ENCODE measurements at regions not wholly inside any gene's neighbourhood (a gene's known extent, or its start where the extent isn't known, plus 50 kb on each side); places are given as distances from the start of the nearest gene placed in this dataset.

GRCh38 chr5:124060011-124060410 lies 548.0 kb downstream of the CSNK1G3 start:
- DNase-seq (ENCODE audit: low read depth) = no peak

DNA sequence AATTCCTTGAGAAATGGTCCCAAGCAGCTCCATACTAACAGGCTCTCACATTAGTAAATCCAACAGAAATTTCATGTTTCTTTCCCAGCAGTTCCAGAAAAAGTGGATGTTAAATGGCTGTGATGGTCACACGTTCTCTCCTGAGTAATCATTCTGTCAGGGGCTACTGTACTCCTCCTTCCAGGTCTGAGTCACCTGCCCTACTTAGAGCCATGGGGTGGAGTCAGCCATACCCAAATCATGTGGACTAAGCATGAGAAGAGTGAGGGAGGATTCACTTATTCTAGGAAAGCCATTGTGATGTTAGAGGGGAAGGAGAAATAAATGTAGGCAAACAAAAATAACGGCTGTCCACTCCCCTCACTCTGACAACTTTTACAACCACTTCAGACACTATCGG lies 547.2 kb downstream of the CSNK1G3 start:
- DNase-seq (ENCODE audit: low read depth) = no peak

DNA sequence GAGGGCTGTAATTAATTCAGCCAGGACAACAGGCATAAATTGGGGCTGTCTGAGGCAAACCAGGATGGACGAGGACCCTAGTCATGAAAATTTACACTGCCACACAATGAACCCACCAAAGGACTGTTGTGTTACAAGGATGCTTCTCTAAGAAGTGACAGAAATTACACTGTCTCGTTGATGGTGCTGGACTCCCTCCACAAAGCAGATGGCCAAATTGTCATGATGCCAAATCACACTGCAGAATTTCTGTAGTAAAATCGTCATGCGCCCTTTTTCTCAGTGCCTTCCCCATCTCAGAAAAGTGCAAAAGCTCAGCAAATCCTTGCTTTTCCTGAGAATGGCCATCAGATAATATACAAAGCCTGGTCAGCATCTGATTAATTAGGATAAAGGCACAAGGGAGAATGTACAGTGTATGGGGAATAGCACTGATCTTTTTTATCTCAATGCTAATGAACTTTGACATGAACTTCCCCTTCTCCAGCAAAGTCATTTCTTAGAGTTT lies 545.8 kb downstream of the CSNK1G3 start:
- no peak for DNase-seq (ENCODE audit: low read depth)

DNA sequence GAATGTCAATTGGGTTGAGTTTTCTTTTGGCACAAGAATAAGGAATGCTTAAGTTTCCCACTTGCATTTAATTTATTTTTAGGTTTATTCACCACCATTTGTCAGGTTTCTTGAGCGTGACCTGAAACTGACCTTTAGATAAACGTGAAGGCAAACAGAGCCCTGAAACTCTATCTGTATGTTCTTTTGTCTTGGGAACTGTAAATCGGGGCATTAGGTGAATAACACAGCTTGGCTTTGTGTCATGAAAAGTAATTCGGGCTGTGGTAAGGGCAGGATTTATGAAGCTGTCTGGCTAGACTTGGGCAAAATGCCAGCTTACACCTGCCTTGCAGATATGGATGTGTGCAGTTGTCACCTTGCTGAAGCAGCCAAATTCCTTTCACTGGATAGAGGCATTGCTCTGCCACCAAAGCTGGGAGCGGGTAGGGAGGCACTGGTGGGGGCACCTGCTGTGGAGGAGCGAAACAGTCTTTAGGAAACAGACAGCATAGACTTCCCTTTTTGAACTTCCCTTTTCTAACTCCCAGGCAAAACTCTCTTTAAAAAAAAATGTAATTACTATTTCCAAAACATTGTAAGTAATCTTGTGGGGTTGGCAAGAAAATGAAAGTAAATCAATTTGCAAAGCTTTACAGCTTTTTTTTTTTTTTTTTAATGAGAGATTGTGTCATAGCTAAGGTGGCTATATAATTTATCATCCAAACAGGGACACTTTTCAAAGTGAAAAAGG lies 545.2 kb downstream of the CSNK1G3 start:
- no peak for DNase-seq (ENCODE audit: low read depth)

DNA sequence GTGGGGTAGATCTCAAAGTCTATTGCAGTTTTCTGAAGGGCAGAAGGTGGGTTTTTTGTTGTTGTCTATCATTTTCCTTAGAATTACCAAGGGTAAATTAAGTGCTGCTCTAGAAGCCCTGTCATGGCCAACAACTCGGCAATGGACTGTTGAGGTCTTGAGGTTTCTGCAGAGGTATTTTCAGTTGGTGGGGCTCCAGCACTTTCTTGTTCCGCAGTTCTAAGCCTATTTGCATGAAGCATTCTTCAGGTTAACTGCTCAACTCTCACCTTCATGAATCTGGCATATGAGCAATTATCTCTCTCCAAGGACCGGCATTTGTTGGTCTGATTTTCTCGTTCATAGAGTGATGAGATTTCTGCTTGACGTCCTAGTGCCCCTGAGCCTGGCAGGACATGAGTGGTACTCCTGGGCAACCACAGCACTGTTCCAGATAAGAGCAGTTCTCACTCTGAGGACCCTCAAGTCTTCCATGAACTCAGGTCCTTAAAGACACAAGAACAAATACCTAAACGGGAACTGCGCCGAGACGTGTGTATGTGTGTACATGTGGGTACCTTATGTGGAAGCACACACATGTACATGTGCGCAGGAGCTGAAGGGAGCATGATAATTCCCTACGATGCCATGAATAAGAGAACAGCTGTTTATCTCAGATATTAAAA lies 544.5 kb downstream of the CSNK1G3 start:
- DNase-seq (ENCODE audit: low read depth) = no peak

DNA sequence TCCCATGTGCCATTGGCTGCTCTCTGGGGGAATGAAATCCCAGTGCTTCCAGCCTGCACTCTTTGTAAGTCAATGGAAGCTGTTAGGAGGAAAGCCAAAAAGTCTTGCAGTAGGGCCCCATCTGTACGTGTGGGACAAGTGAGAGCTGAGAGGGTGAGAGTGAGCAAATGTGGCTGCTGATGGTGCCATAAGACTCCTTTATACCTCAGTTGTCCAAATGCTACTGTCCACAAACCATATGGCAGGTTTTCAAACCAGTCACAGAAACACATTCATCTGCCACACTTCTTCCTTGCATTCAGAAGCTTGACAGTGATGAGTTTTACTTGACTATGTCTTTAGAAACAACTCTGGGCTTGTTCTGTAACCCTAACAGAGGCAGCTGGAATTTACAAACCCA lies 543.8 kb downstream of the CSNK1G3 start:
- DNase-seq (ENCODE audit: low read depth) = no peak

DNA sequence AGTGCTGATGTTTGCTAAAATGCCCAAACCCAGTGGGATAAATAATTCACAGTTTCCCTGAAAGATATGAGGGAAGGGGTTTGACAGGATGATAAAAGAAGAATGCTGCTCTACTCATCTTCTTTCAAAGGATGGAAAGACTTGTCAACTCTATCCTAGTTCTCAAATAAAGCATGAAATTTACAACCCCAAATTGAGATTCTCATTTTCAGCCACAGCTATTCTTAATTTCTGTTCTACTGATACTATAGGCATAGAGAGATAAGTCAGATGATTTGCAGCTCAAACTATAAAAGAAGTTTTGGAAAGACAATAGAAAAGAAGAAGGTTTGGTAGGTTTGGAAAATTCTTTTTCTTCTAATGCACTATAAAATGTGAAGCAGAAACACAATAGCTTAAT lies 542.6 kb downstream of the CSNK1G3 start:
- no peak for DNase-seq (ENCODE audit: low read depth)

DNA sequence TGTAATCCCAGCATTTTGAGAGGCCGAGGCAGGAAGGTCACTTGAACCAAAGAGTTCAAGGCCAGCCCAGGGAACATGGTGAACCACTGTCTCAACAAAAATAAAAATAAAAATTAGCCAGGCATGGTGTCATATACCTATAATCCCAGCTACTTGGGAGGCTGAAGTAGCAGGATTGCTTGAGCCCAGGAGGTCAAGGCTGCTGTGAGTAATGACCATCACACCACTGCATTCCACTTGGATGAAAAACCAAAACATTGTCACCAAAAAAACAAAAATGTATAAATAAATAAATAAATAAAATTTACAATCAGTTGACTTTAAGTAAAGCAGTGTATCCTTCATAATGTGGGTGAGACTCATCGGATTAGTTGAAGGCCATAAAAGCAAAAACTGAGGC lies 541.4 kb downstream of the CSNK1G3 start:
- no peak for DNase-seq (ENCODE audit: low read depth)

GRCh38 chr5:124052201-124052600 lies 540.2 kb downstream of the CSNK1G3 start:
- no peak for DNase-seq (ENCODE audit: low read depth)

DNA sequence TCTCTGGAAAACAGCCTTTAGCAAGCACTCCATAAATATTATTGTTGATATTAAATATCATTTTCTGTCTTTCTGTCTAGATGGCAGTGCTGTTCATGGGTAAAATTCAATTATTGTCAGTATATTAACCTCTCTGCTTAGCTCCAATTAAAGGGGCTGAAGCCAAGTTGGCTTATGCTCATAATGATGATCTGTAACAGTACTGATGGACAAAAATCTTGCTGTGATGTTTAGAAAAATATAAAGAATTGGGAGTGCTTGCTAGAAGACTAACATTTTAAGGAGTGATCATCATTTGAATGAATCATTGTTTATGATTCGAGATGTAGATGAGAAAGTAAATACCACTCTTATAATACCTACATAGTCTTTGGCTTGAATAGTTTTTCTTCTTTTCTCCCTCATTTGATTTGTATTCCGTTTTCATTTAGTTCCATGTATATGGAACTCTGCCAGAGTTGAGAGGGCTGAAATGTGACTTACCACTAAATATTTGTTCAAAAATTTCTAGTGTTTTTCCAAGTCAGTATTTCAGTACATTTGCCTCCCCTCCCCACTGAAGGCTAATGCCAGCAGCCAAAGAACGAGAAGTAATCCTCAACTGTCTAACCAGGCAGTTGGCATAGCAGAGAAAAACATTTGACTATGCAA lies 538.3 kb downstream of the CSNK1G3 start:
- no peak for DNase-seq (ENCODE audit: low read depth)

GRCh38 chr5:124045412-124045811 lies 533.4 kb downstream of the CSNK1G3 start:
- no peak for DNase-seq (ENCODE audit: low read depth)

DNA sequence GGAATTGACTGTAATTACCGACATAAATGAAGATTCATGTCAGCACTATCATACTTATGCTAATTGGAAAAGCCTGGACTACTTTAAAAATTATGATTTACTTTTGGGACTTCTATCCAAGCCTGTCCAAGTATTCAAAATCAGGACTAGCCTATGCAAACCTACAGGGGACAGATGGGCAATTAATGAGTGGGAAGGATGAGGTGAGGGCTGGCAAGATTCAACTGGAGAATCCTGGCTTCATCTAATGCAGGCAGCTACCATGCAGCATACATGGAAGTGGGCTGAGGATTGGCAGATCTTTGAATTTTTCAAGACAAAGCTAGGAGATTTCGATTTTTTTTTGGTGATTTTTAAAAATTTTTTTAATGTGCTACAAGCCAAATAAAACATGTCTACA lies 532.6 kb downstream of the CSNK1G3 start:
- DNase-seq (ENCODE audit: low read depth) = no peak

DNA sequence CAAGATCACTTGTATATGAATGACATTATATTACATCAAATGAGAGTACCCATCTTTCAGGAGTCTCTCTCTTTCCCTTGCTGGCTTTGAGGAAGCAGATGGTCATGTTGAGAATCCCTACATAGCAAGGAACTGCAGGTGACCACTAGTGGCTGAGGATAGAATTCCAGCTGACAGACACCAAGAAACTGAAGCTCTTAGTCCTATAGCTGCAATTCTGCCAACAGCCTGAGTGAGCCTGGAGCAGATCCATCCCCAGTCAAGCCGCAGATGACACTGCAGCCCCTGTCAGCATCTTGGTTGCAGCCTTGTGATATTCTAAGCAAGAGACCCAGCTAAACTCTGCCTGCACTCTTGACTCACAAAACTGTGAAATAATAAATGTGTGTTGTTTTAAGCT lies 531.5 kb downstream of the CSNK1G3 start:
- DNase-seq (ENCODE audit: low read depth) = no peak

DNA sequence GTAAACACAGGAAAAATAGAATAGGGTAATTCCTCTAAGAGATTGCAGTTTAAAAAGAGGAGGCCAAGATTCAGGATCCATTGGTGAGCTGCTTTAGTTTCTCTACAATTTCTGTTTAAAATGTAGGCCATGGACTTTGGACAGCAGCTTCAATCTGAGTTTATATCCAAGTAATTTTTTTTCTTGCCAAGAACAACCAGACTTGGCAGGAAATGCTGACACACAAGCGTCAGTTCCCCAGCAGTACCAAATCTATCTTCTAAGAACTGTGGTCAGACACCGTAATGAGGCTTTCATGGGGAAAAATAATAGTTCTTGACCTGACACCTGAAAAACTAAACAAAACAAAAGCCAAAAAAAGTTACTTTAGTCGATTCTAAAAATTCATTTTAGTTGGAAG lies 528.8 kb downstream of the CSNK1G3 start:
- no peak for DNase-seq (ENCODE audit: low read depth)

DNA sequence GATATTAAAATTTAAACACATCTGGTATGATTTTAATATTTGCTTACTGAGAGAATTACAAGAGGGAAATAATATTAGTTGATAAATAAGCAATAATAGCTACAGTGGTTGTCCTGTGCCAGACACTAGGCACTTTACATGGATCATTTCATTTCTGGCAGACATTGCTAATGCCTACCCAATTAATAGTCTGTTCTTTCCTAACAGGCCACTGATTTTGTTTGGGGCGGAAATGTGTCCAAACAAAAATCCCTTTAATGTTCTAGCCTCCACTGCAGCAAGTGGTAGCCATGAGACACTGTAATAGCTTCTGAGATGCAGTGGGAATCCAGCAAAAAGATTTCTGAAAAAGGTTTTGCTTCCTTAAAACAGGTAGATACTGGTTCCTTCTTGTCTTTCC lies 527.4 kb downstream of the CSNK1G3 start:
- DNase-seq (ENCODE audit: low read depth) = no peak

- no peak for DNase-seq (ENCODE audit: low read depth)
Observed at GRCh38 chr5:124036786-124037185, 524.8 kb downstream of the CSNK1G3 start.

DNA sequence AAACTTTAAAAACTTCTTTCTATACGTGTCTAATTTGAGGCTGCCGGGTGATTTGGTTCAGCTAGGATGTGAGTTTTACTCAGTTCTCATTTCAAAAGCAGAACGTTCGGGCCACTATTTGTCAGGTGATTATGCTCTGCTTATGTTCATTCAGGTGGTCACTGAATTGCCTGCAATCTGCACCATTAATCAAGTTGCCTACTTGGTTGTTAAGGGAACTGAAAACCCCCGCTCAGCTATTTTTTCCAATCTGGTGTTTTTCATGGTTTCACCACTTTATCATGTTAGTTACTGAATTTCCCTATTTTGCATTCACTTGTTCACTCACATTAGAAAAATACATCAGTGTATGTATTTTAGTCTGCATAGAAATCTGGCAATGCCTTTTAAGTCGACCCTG lies 523.0 kb downstream of the CSNK1G3 start:
- DNase-seq (ENCODE audit: low read depth) = no peak

DNA sequence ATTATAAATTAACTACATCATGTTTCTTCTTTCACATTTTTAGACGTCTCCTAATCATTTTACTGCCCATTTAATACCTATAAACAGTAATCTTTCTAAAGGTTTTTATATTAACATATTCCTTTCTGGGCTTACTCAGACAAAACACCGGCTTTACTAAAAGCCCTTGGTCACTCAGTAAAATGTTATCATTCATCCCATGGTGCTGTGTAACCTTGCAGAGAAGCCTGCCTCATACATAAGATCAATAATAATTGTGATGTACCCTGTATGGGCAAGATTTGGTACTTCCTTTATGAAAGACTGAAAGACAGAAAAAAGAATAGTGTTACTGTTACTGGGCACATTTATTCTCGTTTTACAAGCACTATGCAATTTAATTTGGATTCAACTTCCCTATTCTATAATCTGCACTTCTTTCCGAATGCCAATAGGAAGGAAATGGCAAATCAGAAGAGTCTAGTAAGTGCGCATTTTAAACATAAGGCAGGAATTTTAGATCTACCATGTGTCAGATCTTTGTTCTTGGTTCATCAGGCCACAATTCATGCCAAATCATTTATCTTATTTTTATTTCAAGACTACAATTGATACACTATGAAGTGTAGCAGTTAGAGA lies 522.2 kb downstream of the CSNK1G3 start:
- no peak for DNase-seq (ENCODE audit: low read depth)

- DNase-seq (ENCODE audit: low read depth) = no peak
Observed at GRCh38 chr5:124030043-124030491, 518.1 kb downstream of the CSNK1G3 start.

- DNase-seq (ENCODE audit: low read depth) = no peak
Observed at GRCh38 chr5:124027441-124027840, 515.5 kb downstream of the CSNK1G3 start.

DNA sequence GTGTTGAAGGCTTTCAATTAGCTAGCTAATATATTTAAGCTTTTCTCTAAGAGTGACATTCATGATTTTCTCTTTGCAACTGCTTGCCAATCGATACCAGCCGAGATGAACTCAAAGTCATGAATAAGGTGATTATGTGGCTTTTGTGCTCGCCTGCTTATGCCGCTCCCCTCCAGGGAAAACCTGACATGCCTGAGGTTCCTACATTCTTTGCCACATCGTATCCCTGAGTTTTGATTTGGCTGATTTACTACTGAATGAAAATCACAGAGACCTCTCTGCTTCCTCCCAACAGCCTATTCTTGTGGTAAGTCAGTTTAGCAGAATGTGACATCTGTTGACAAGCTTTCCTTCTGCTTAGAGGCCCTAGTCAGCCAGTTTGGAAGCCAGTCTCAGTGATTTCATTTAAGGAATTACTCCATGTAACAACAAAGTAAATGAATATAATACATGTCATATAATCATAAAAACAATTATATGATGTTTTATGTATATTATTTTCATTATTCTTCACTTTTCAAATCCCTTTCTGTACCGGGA lies 513.4 kb downstream of the CSNK1G3 start:
- DNase-seq (ENCODE audit: low read depth) = no peak

DNA sequence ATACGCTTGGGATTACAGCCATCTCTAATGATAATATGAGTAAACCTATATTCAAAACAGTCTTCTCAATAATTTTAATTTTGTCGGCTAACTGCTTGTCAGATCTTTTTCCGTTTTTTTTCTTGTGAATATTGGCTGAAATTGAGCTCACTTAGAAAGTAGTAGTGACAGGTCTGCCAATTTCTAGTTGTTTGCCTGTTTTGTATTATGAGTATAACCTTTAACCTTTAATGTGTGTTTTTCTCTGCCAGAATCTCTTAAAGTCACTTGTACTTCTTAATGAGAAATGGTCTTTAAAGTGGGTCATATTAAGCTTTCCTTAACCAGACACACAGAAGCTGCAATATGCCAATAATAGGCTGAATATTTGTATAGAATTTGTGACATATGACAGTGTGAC lies 511.0 kb downstream of the CSNK1G3 start:
- DNase-seq (ENCODE audit: low read depth) = no peak

Data from CMK (cell line).